MCF 10A (cell line): ENCODE measurements at regions not wholly inside any gene's neighbourhood (a gene's known extent, or its start where the extent isn't known, plus 50 kb on each side); places are given as distances from the start of the nearest gene placed in this dataset.
"Not testable (repeated sequence)": the region's sequence is repeated elsewhere in the genome, so short reads cannot be mapped to it uniquely, and the experiment has no call there.

Experiments used
- BruUV-seq: library from RNA; stranded (reverse); fragments of 400-500 nt; replicated peaks from 2 replicates; lab custom pipeline; 2021; lab: Mats Ljungman, UMichigan
- CTCF ChIA-PET: fragments of 300-600 bp; sonication (Branson Sonifier 250); formaldehyde crosslinking; extraction: SDS; loops from one replicate; lab custom pipeline; 2021; ENCODE audit warnings: antibody characterized with exemption, inconsistent platforms; lab: Yijun Ruan, JAX
- POLR2A ChIA-PET: fragments of 300-600, 350-650 bp; sonication (Branson Sonifier 250); formaldehyde crosslinking; extraction: SDS; loops from one replicate; lab custom pipeline; 2020; ENCODE audit warnings: antibody characterized with exemption, inconsistent platforms; lab: Yijun Ruan, JAX
- DNase-seq: peaks from one replicate; pipeline ENCODE4 v3.0.0-alpha.2; 2018; ENCODE audit not compliant: unreplicated experiment
- H3K27ac Mint-ChIP-seq: one replicate; pipeline ENCODE4 v1.8.0; 2022; ENCODE audit warnings: mild to moderate bottlenecking, low read depth, mixed read lengths; ENCODE audit not compliant: unreplicated experiment
- H3K27me3 Mint-ChIP-seq: one replicate; pipeline ENCODE4 v1.8.0; 2022; ENCODE audit warnings: mixed read lengths; ENCODE audit not compliant: insufficient read depth, unreplicated experiment
- H3K36me3 Mint-ChIP-seq: one replicate; pipeline ENCODE4 v1.8.0; 2022; ENCODE audit warnings: mild to moderate bottlenecking, moderate library complexity, mixed read lengths; ENCODE audit not compliant: insufficient read depth, unreplicated experiment
- H3K4me1 Mint-ChIP-seq: one replicate; pipeline ENCODE4 v1.8.0; 2022; ENCODE audit warnings: mixed read lengths; ENCODE audit not compliant: insufficient read depth, unreplicated experiment
- H3K4me3 Mint-ChIP-seq: one replicate; pipeline ENCODE4 v1.8.0; 2022; ENCODE audit warnings: mild to moderate bottlenecking, moderate library complexity, mixed read lengths; ENCODE audit not compliant: unreplicated experiment
- H3K9me3 Mint-ChIP-seq: one replicate; pipeline ENCODE4 v1.8.0; 2022; ENCODE audit warnings: mixed read lengths; ENCODE audit not compliant: unreplicated experiment
- intact Hi-C: fragments of 100-400 bp; cut with micrococcal nuclease; formaldehyde crosslinking; loops from 2 replicates; pipeline ENCODE4 v1.14.1; 2022
- TF ChIP-seq, protein P1 (sequence below): fragments of 200-600 bp; IDR thresholded peaks from one replicate; pipeline ENCODE4 v1.8.0; 2022; ENCODE audit warnings: antibody characterized with exemption, mild to moderate bottlenecking; ENCODE audit not compliant: unreplicated experiment

DNA sequence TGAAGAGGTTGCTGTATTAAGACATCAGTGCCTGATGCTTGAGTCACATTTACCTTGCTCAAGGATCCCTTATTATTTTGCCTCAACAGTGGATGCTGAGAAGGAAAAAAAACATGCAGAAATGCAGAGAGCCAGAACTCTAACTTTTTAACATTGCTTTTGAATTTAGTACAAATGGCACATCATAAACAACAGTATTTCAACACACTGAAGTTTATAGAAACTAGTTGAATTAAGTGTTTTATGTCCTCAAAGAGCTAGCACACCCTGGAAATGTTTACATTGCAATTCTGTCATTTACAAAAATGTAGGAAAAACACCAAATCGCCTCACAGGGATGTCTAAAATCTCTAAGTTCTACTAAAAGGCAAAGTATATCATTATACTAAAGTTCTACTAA, 69.5 kb upstream of the BLTP1 start:
- H3K36me3 Mint-ChIP-seq: no peaks in the 10 kb centered on the region
- H3K9me3 Mint-ChIP-seq: no peaks in the 10 kb centered on the region
- TF ChIP-seq, protein P1, sequence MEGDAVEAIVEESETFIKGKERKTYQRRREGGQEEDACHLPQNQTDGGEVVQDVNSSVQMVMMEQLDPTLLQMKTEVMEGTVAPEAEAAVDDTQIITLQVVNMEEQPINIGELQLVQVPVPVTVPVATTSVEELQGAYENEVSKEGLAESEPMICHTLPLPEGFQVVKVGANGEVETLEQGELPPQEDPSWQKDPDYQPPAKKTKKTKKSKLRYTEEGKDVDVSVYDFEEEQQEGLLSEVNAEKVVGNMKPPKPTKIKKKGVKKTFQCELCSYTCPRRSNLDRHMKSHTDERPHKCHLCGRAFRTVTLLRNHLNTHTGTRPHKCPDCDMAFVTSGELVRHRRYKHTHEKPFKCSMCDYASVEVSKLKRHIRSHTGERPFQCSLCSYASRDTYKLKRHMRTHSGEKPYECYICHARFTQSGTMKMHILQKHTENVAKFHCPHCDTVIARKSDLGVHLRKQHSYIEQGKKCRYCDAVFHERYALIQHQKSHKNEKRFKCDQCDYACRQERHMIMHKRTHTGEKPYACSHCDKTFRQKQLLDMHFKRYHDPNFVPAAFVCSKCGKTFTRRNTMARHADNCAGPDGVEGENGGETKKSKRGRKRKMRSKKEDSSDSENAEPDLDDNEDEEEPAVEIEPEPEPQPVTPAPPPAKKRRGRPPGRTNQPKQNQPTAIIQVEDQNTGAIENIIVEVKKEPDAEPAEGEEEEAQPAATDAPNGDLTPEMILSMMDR: no peak
- H3K4me1 Mint-ChIP-seq: no peaks in the 10 kb centered on the region
- DNase-seq: no peak
- H3K27ac Mint-ChIP-seq: no peak overlapping the region
- POLR2A ChIA-PET: no interaction called here
- no TSS peak for BruUV-seq
- intact Hi-C loops: no loop called here
- no peak overlapping the region for H3K4me3 Mint-ChIP-seq
- no peaks in the 10 kb centered on the region for H3K27me3 Mint-ChIP-seq
- CTCF ChIA-PET: interaction anchor here (0.7 kb wide), 1 partner anchor 230 kb away, joined by 3 read pairs; no protein-coding TSS in a partner anchor

DNA sequence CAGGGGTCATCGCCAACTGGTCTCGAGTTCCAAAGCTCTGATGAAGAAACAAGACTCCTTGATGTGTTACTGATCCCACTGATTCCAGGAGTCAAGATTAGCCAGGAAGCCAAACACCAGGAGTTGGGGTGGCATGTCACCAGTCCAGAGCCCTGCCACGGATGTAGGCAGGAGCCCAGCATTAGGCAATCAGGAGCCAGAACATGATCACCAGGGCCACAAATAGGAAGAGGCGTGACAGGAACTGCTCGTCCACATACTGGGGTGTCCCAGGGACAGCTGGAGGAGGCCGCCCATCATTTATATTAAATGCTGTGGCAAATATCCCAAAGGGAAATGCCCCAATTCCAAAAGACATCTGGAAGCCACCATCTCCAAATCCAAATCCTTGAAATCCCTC, 74.5 kb upstream of the BLTP1 start:
- POLR2A ChIA-PET, CTCF ChIA-PET, H3K27ac Mint-ChIP-seq, H3K9me3 Mint-ChIP-seq, intact Hi-C loops, BruUV-seq, H3K4me1 Mint-ChIP-seq, DNase-seq, H3K4me3 Mint-ChIP-seq, H3K27me3 Mint-ChIP-seq, H3K36me3 Mint-ChIP-seq: not testable (repeated sequence)

- CTCF ChIA-PET, H3K27me3 Mint-ChIP-seq, BruUV-seq, intact Hi-C loops, POLR2A ChIA-PET, H3K4me3 Mint-ChIP-seq, H3K4me1 Mint-ChIP-seq, H3K9me3 Mint-ChIP-seq, H3K36me3 Mint-ChIP-seq, DNase-seq, H3K27ac Mint-ChIP-seq: not testable (repeated sequence)
Observed at GRCh38 chr4:122076835-122077234, 75.3 kb upstream of the BLTP1 start.

DNA sequence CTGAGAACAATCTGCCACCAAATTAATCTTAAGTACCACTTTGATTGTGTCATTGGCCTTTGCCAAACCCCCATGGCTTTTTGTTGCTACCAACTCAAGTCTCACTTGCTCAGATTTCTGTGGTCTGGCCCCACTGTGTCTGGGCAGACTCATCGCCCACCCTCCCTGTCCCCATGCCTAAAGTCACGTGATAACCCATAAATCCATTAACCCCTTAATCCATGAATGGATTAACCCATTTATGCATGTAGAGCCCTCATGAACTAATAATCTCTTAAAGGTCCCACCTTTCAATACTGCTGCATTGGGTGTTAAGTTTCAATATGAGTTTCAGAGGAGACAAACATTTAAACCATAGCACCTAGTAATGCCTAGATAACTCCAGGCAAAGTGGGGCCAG, 78.5 kb upstream of the BLTP1 start:
- no peak overlapping the region for H3K4me3 Mint-ChIP-seq
- no TSS peak for BruUV-seq
- no peaks in the 10 kb centered on the region for H3K36me3 Mint-ChIP-seq
- intact Hi-C loops: no loop called here
- no peaks in the 10 kb centered on the region for H3K27me3 Mint-ChIP-seq
- H3K4me1 Mint-ChIP-seq: peaks cover 5% of the 10 kb centered on the region
- no peak overlapping the region for H3K27ac Mint-ChIP-seq
- ChIA-PET CTCF (no interaction called here), POLR2A (no interaction called here)
- TF ChIP-seq, protein P1: no peak
- no peak for DNase-seq
- H3K9me3 Mint-ChIP-seq: no peaks in the 10 kb centered on the region

GRCh38 chr4:122065915-122066314, 86.2 kb upstream of the BLTP1 start:
- no peak for DNase-seq
- ChIA-PET POLR2A (interaction anchor here (0.6 to 0.9 kb wide), 2 partner anchors 10 to 21 kb away, joined by 3 to 4 read pairs; no protein-coding TSS in a partner anchor), CTCF (interaction anchor here (1.6 kb wide), 1 partner anchor 165 kb away, joined by 3 read pairs; no protein-coding TSS in a partner anchor)
- intact Hi-C loops: no loop called here
- H3K4me3 Mint-ChIP-seq: no peak overlapping the region
- H3K27ac Mint-ChIP-seq: no peak overlapping the region
- no peaks in the 10 kb centered on the region for H3K9me3 Mint-ChIP-seq
- no TSS peak for BruUV-seq
- no peaks in the 10 kb centered on the region for H3K36me3 Mint-ChIP-seq
- TF ChIP-seq, protein P1: no peak
- no peaks in the 10 kb centered on the region for H3K27me3 Mint-ChIP-seq
- H3K4me1 Mint-ChIP-seq: peaks cover 5% of the 10 kb centered on the region
